SU-DHL-6 (cell line): ENCODE measurements at regions not wholly inside any gene's neighbourhood (a gene's known extent, or its start where the extent isn't known, plus 50 kb on each side); places are given as distances from the start of the nearest gene placed in this dataset.

Source experiments
- EZH2phosphoT487 ChIP-seq: fragments of 200-600 bp; sonication (generic), shearing (Covaris generic); conservative IDR thresholded peaks from 2 replicates; pipeline ENCODE4 v1.6.1; 2018; ENCODE audit warnings: mild to moderate bottlenecking, antibody characterized with exemption, low read length, moderate library complexity, mixed read lengths
- TF ChIP-seq, protein P1 (sequence below): fragments of 200-600 bp; sonication (generic); IDR thresholded peaks from one replicate; pipeline ENCODE4 v1.5.1; 2017; ENCODE audit warnings: antibody characterized with exemption, mild to moderate bottlenecking, low read length, moderate library complexity; ENCODE audit not compliant: insufficient read depth, poor library complexity, severe bottlenecking

- TF ChIP-seq, protein P1, sequence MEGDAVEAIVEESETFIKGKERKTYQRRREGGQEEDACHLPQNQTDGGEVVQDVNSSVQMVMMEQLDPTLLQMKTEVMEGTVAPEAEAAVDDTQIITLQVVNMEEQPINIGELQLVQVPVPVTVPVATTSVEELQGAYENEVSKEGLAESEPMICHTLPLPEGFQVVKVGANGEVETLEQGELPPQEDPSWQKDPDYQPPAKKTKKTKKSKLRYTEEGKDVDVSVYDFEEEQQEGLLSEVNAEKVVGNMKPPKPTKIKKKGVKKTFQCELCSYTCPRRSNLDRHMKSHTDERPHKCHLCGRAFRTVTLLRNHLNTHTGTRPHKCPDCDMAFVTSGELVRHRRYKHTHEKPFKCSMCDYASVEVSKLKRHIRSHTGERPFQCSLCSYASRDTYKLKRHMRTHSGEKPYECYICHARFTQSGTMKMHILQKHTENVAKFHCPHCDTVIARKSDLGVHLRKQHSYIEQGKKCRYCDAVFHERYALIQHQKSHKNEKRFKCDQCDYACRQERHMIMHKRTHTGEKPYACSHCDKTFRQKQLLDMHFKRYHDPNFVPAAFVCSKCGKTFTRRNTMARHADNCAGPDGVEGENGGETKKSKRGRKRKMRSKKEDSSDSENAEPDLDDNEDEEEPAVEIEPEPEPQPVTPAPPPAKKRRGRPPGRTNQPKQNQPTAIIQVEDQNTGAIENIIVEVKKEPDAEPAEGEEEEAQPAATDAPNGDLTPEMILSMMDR, result no peak
- no peak for TF ChIP-seq EZH2phosphoT487
Measured at GRCh38 chr5:148011398-148012137, 52.2 kb upstream of the SPINK5 start.
